Lower leg skin (tissue), 4 donors: ENCODE measurements at regions not wholly inside any gene's neighbourhood (a gene's known extent, or its start where the extent isn't known, plus 50 kb on each side); places are given as distances from the start of the nearest gene placed in this dataset.
A peak's percentile ranks its signal among the peaks of the same experiment; 100 is the strongest.

Source experiments
- DNase-seq, 2 donors: peaks; one replicate each; pipeline ENCODE4 v3.0.0-alpha.2; 2019; ENCODE audit warnings: low spot score in 2 of 2
- H3K4me3 ChIP-seq: fragments of 200-600 bp; sonication (generic); 2 replicates; pipeline ENCODE4 v1.5.1; 2017; ENCODE audit warnings: mild to moderate bottlenecking, low read depth; ENCODE audit not compliant: poor library complexity, severe bottlenecking
- POLR2A ChIP-seq, 2 donors: fragments of 450-650 bp; IDR thresholded peaks; one replicate each; pipeline ENCODE4 v1.6.1; 2016 to 2017; ENCODE audit warnings: antibody characterized with exemption in 2 of 2, mild to moderate bottlenecking in 1 of 2, moderate library complexity in 1 of 2
- WGBS, 2 donors: methylation state at CpG; one replicate each; pipeline ENCODE4 v1.1.5; 2018; 5-methylcytosine and 5-hydroxymethylcytosine counted together
- intact Hi-C: fragments of 100-400 bp; cut with DNase I; formaldehyde crosslinking; loops from one replicate; pipeline ENCODE4 v1.15.0; 2023; ENCODE audit warnings: low total_unique reads
- TF ChIP-seq, protein P1 (sequence below), 3 donors: fragments of 450-650 bp; IDR thresholded peaks; one replicate each; pipeline ENCODE4 v1.5.1; 2016; ENCODE audit warnings: antibody characterized with exemption in 3 of 3, mild to moderate bottlenecking in 3 of 3, moderate library complexity in 2 of 3

DNA sequence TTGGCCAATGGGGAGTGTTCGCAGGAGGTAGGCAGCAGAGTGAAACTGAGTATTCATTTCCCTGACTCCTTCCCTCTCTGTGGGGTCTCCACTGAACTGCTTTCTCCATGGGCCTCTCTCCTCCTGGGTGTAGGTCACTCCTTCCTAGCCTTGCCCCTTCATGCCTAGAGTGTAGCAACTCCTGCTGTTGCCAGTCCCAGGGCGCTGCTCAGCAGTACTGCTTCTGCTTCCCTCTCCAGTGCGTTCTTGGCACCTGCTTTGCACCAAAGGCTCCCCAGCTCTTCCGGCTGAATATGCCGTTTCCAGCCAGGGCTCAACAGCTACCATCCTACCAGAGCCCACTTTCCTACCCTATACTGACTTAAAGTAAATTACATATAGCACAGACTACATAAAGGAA lies 92.2 kb downstream of the MAF start:
- no peak for DNase-seq
- intact Hi-C loops: no loop called here
- H3K4me3 ChIP-seq: no peak overlapping the region
- TF ChIP-seq, protein P1, sequence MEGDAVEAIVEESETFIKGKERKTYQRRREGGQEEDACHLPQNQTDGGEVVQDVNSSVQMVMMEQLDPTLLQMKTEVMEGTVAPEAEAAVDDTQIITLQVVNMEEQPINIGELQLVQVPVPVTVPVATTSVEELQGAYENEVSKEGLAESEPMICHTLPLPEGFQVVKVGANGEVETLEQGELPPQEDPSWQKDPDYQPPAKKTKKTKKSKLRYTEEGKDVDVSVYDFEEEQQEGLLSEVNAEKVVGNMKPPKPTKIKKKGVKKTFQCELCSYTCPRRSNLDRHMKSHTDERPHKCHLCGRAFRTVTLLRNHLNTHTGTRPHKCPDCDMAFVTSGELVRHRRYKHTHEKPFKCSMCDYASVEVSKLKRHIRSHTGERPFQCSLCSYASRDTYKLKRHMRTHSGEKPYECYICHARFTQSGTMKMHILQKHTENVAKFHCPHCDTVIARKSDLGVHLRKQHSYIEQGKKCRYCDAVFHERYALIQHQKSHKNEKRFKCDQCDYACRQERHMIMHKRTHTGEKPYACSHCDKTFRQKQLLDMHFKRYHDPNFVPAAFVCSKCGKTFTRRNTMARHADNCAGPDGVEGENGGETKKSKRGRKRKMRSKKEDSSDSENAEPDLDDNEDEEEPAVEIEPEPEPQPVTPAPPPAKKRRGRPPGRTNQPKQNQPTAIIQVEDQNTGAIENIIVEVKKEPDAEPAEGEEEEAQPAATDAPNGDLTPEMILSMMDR (IDR thresholded peaks at IDR 0.05): no peak
- TF ChIP-seq POLR2A (IDR thresholded peaks at IDR 0.05): no peak
- WGBS, 2 donors: 84 to 91% methylated on average over 5 of the region's 5 CpGs

DNA sequence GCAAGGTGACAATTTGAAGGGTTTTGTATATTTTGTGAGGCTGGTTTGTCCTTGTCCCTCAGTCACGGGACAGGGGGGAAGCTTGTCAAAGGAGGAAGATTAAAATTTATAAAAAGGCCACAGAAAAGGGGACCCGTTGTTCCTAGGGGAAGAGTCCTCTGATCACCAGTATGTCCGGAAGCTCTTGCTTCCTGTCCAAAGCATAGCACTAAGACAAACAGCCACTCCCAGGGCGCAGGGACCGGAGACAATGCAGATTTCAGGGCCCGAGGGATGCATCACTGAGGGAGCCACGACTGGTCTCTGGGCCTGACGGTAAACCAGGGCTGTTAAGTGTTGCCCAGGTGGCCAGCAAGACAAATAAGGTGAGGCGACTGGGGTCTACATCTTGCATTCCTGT lies 95.2 kb downstream of the MAF start:
- TF ChIP-seq POLR2A (IDR thresholded peaks at IDR 0.05): no peak
- TF ChIP-seq, protein P1 (IDR thresholded peaks at IDR 0.05): no peak
- 79% methylated on average over 9 of the region's 9 CpGs for WGBS, 2 donors
- intact Hi-C loops: no loop called here
- H3K4me3 ChIP-seq: no peak overlapping the region
- DNase-seq: peak in 1 of 2 donors; percentile 34

- no peak for DNase-seq
- TF ChIP-seq POLR2A (IDR thresholded peaks at IDR 0.05): no peak
- TF ChIP-seq, protein P1 (IDR thresholded peaks at IDR 0.05): no peak
- H3K4me3 ChIP-seq: no peak overlapping the region
- 78 to 79% methylated on average over 2 of the region's 2 CpGs for WGBS, 2 donors
- intact Hi-C loops: no loop called here
Measured at GRCh38 chr16:79503511-79503910, 97.0 kb downstream of the MAF start.

- no peak for DNase-seq
- WGBS, 2 donors: 88 to 91% methylated on average over 4 of the region's 4 CpGs
- intact Hi-C loops: no loop called here
- H3K4me3 ChIP-seq: no peak overlapping the region
- TF ChIP-seq, protein P1 (IDR thresholded peaks at IDR 0.05): no peak
- no peak for TF ChIP-seq POLR2A (IDR thresholded peaks at IDR 0.05)
Measured at GRCh38 chr16:79501446-79501845, 99.1 kb downstream of the MAF start.

GRCh38 chr16:79500866-79501265 lies 99.7 kb downstream of the MAF start:
- TF ChIP-seq POLR2A (IDR thresholded peaks at IDR 0.05): no peak
- TF ChIP-seq, protein P1 (IDR thresholded peaks at IDR 0.05): no peak
- intact Hi-C loops: no loop called here
- no peak for DNase-seq
- H3K4me3 ChIP-seq: no peak overlapping the region
- 97 to 100% methylated on average over 2 of the region's 2 CpGs for WGBS, 2 donors

GRCh38 chr16:79500286-79500685 lies 100.3 kb downstream of the MAF start:
- no peak for DNase-seq
- intact Hi-C loops: no loop called here
- no peak for TF ChIP-seq POLR2A (IDR thresholded peaks at IDR 0.05)
- TF ChIP-seq, protein P1 (IDR thresholded peaks at IDR 0.05): no peak
- H3K4me3 ChIP-seq: no peak overlapping the region
- 79% methylated on average over 2 of the region's 2 CpGs for WGBS, 2 donors
